GM23338 (cell line): ENCODE measurements at regions not wholly inside any gene's neighbourhood (a gene's known extent, or its start where the extent isn't known, plus 50 kb on each side); places are given as distances from the start of the nearest gene placed in this dataset.

Experiments
- ATAC-seq: fragments of 200-7000 bp; cut with Tn5 transposase; 3 replicates; pipeline ENCODE4 v1.9.1; 2020
- DNase-seq: peaks from one replicate; pipeline ENCODE4 v3.0.0-alpha.2; 2015; ENCODE audit warnings: low spot score
- H2AFZ ChIP-seq: fragments of 200-600 bp; sonication (generic); 2 replicates; pipeline ENCODE4 v1.8.0; 2016; ENCODE audit warnings: antibody characterized with exemption, mild to moderate bottlenecking, moderate library complexity
- H3F3A ChIP-seq: fragments of 200-600 bp; sonication (generic); replicated peaks from 2 replicates; pipeline ENCODE4 v1.8.0; 2017; ENCODE audit warnings: antibody characterized with exemption, mixed run types, low read depth
- H3K27ac ChIP-seq: fragments of 200-600 bp; sonication (generic); 2 replicates; pipeline ENCODE4 v1.6.1; 2016; ENCODE audit warnings: low read depth
- H3K27me3 ChIP-seq: fragments of 200-600 bp; sonication (generic); 2 replicates; pipeline ENCODE4 v1.8.0; 2016; ENCODE audit warnings: mild to moderate bottlenecking, mixed run types, moderate library complexity; ENCODE audit not compliant: insufficient read depth
- H3K36me3 ChIP-seq: fragments of 200-600 bp; sonication (generic); 2 replicates; pipeline ENCODE4 v1.8.0; 2016; ENCODE audit warnings: mild to moderate bottlenecking; ENCODE audit not compliant: insufficient read depth
- H3K4me1 ChIP-seq: fragments of 200-600 bp; sonication (generic); 2 replicates; pipeline ENCODE4 v1.8.0; 2016; ENCODE audit warnings: mild to moderate bottlenecking, moderate library complexity; ENCODE audit not compliant: insufficient read depth
- H3K4me2 ChIP-seq: fragments of 200-600 bp; sonication (generic); 2 replicates; pipeline ENCODE4 v1.7.1; 2017; ENCODE audit warnings: mixed run types
- H3K4me3 ChIP-seq: fragments of 200-600 bp; sonication (generic); 2 replicates; pipeline ENCODE4 v1.6.1; 2016; ENCODE audit warnings: mixed run types
- H3K79me2 ChIP-seq: fragments of 200-600 bp; sonication (generic); replicated peaks from 2 replicates; pipeline ENCODE4 v1.8.0; 2017; ENCODE audit warnings: mild to moderate bottlenecking; ENCODE audit not compliant: insufficient read depth
- H3K9me2 ChIP-seq: fragments of 200-600 bp; sonication (generic); 2 replicates; pipeline ENCODE4 v1.8.0; 2017; ENCODE audit not compliant: insufficient read depth
- H4K20me1 ChIP-seq: fragments of 200-600 bp; sonication (generic); replicated peaks from 2 replicates; pipeline ENCODE4 v1.8.0; 2017; ENCODE audit warnings: mild to moderate bottlenecking; ENCODE audit not compliant: insufficient read depth
- H3K27ac Mint-ChIP-seq: 2 replicates; pipeline ENCODE4 v1.8.0; 2020; ENCODE audit warnings: inconsistent platforms, mild to moderate bottlenecking, moderate library complexity, mixed read lengths
- H3K27me3 Mint-ChIP-seq: 3 replicates; pipeline ENCODE4 v1.8.0; 2022; ENCODE audit warnings: low read depth, mild to moderate bottlenecking, moderate library complexity, mixed read lengths, inconsistent platforms; ENCODE audit not compliant: insufficient read depth, poor library complexity
- H3K36me3 Mint-ChIP-seq: 3 replicates; pipeline ENCODE4 v1.8.0; 2021; ENCODE audit warnings: low read depth, mild to moderate bottlenecking, inconsistent platforms, moderate library complexity, mixed read lengths
- H3K4me1 Mint-ChIP-seq: 3 replicates; pipeline ENCODE4 v1.8.0; 2020; ENCODE audit warnings: mild to moderate bottlenecking, inconsistent platforms, mixed read lengths
- H3K4me3 Mint-ChIP-seq: 3 replicates; pipeline ENCODE4 v1.8.0; 2021; ENCODE audit warnings: moderate library complexity, mild to moderate bottlenecking, inconsistent platforms, mixed read lengths
- H3K9me3 Mint-ChIP-seq: 3 replicates; pipeline ENCODE4 v1.8.0; 2020; ENCODE audit warnings: moderate library complexity, mild to moderate bottlenecking, inconsistent platforms, mixed read lengths
- CREB1 ChIP-seq: fragments of 250-450 bp; sonication (Bioruptor Pico); IDR thresholded peaks from 2 replicates; pipeline ENCODE4 v1.5.0; 2020; ENCODE audit warnings: low read depth, mild to moderate bottlenecking, moderate library complexity
- CTCF ChIP-seq, 2 experiments: fragments of 200-600 bp in 1 of 2; sonication (generic) in 1 of 2; conservative IDR thresholded peaks; 2 replicates each; pipeline versions ENCODE4 v1.5.1 to v1.6.1; 2016 to 2017; ENCODE audit warnings: antibody characterized with exemption in 2 of 2, low read depth in 2 of 2, mild to moderate bottlenecking in 2 of 2, moderate library complexity in 1 of 2
- ETS1 ChIP-seq: IDR thresholded peaks from 2 replicates; pipeline ENCODE4 v1.6.1; 2016; ENCODE audit warnings: antibody characterized with exemption
- EZH2 ChIP-seq: fragments of 200-600 bp; sonication (generic); IDR thresholded peaks from one replicate; pipeline ENCODE4 v1.8.0; 2017; ENCODE audit warnings: antibody characterized with exemption, mild to moderate bottlenecking, low read depth; ENCODE audit not compliant: unreplicated experiment
- EZH2phosphoT487 ChIP-seq: fragments of 200-600 bp; sonication (generic); IDR thresholded peaks from one replicate; pipeline ENCODE4 v1.8.1; 2018; ENCODE audit warnings: antibody characterized with exemption; ENCODE audit not compliant: unreplicated experiment
- JUNB ChIP-seq: IDR thresholded peaks from one replicate; pipeline ENCODE4 v1.6.1; 2016; ENCODE audit warnings: antibody characterized with exemption; ENCODE audit not compliant: unreplicated experiment
- NANOG ChIP-seq: IDR thresholded peaks from 2 replicates; pipeline ENCODE4 v1.6.1; 2016; ENCODE audit warnings: antibody characterized with exemption, borderline replicate concordance
- REST ChIP-seq: IDR thresholded peaks from one replicate; pipeline ENCODE4 v1.6.1; 2018; ENCODE audit warnings: antibody characterized with exemption; ENCODE audit not compliant: unreplicated experiment
- STAT1 ChIP-seq: IDR thresholded peaks from one replicate; pipeline ENCODE4 v1.6.1; 2016; ENCODE audit warnings: antibody characterized with exemption; ENCODE audit not compliant: unreplicated experiment
- ZNF114 ChIP-seq: fragments of 250-450 bp; sonication (Bioruptor Pico); IDR thresholded peaks from 2 replicates; pipeline ENCODE4 v1.5.0; 2020; ENCODE audit warnings: mild to moderate bottlenecking, moderate library complexity
- ZNF331 ChIP-seq: fragments of 250-450 bp; sonication (Bioruptor Pico); IDR thresholded peaks from 2 replicates; pipeline ENCODE4 v1.5.0; 2020; ENCODE audit warnings: low read depth, mild to moderate bottlenecking, moderate library complexity
- ZNF462 ChIP-seq: fragments of 250-450 bp; sonication (Bioruptor Pico); IDR thresholded peaks from 2 replicates; pipeline ENCODE4 v1.5.0; 2020; ENCODE audit warnings: mild to moderate bottlenecking, moderate library complexity

GRCh38 chr3:182276512-182276911, 516.8 kb upstream of the ATP11B start:
- peaks cover 13% of the 10 kb centered on the region; the same call in 1 of the 2 replicates for H3K4me1 ChIP-seq
- Mint-ChIP-seq H3K27me3 (no peaks in the 10 kb centered on the region), H3K27ac (no peak overlapping the region), H3K4me3 (no peak overlapping the region), H3K36me3 (no peaks in the 10 kb centered on the region), H3K9me3 (no peaks in the 10 kb centered on the region), H3K4me1 (peaks cover 18% of the 10 kb centered on the region)
- H3K36me3 ChIP-seq, result no peaks in the 10 kb centered on the region
- ATAC-seq, result no peak
- no peak overlapping the region for H2AFZ ChIP-seq
- H3K4me2 ChIP-seq, result no peak overlapping the region
- no peak for DNase-seq
- no peaks in the 10 kb centered on the region for H4K20me1 ChIP-seq
- no peak overlapping the region for H3K4me3 ChIP-seq
- H3K9me2 ChIP-seq, result no peaks in the 10 kb centered on the region
- no peak for TF ChIP-seq REST
- TF ChIP-seq NANOG, result no peak
- no peak for TF ChIP-seq ETS1
- TF ChIP-seq EZH2phosphoT487, result no peak
- TF ChIP-seq EZH2, result no peak
- no peak for TF ChIP-seq ZNF331 (CRISPR knock-in tag)
- no peak for TF ChIP-seq CREB1 (CRISPR knock-in tag)
- TF ChIP-seq ZNF462 (CRISPR knock-in tag), result no peak
- no peak for TF ChIP-seq CTCF (conservative IDR thresholded peaks at IDR 0.05; ENCODE audit: low read depth in 2 of 2)
- TF ChIP-seq JUNB, result no peak
- TF ChIP-seq ZNF114 (CRISPR knock-in tag), result no peak
- no peak for TF ChIP-seq STAT1
- no peaks in the 10 kb centered on the region for H3K79me2 ChIP-seq
- H3K27me3 ChIP-seq, result no peaks in the 10 kb centered on the region
- H3F3A ChIP-seq, result no peaks in the 10 kb centered on the region
- H3K27ac ChIP-seq, result no peak overlapping the region
